NCI-H2107 treated with DMSO at 0.1 percent for 48 hours (cell line): ENCODE measurements at regions not wholly inside any gene's neighbourhood (a gene's known extent, or its start where the extent isn't known, plus 50 kb on each side); places are given as distances from the start of the nearest gene placed in this dataset.
"Not testable (repeated sequence)": the region's sequence is repeated elsewhere in the genome, so short reads cannot be mapped to it uniquely, and the experiment has no call there.

ENCODE experiments used
- DNase-seq: peaks from one replicate; lab custom pipeline; 2025; ENCODE audit not compliant: unreplicated experiment; lab: John Stamatoyannopoulos, UW

DNA sequence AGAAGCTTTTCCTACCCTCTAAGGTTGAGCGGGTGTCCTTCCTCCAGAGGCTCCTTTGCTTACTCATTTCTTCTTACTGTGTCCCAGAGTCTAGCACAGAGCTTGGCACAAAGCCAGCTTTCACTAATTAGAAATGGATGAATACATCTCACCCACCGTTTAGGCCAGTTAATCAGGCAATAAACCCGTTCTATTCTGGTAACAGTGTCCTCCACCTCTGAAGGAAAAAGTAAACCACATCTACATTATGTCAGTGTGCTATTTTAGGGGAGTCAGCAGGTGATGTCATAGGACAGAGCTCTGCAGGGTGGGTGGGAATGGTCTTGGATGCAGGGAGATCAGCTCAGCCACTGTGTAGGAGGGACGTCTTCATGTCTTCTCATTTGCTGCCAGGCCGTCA lies 109.2 kb downstream of the OSTF1 start:
- DNase-seq = no peak

DNA sequence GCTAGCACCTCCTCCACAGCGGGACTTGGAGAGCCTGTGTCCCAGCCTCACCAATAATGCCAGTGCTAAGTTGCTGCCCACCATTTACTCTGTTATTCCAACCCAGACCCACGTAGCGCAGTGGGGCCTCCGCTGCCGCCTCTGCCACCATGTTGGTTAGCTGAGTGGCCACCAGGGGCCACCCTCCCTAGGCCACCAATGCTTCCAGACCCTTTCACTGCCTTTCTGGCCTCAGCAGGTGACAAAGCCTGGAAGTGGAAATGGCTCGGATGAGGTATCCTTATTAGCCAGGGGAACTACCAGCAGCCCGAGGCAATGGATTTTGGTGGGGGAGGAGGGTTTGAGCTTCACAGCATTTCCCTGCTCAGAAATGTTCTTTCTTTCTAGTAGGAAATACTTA lies 110.1 kb downstream of the OSTF1 start:
- no peak for DNase-seq

DNA sequence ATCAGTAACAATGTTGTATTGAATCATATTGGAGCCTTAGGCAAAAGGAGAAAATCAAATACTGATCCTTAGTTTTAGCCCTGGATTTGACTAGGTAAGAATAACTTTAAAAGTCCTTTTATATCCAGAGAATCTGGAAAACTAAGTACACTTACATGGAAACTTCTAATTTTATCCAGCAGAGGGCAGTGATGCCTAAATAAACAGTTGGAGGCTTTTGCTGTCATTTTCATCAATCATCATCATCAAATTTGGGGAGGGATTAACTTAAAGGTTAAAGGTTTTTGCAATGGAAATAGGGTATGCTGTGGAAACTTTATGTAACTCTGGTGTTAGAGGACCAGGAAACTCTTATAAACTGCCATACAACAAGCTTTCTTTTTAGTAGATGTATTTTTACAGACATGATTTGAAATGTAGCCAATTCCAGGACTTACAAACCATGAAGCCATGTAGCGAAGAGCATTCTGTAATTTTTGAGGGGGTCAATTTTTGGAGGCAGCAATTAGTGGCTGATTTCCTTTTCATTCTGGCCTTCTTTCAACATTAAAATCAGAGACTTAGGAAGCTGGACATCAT lies 112.7 kb downstream of the OSTF1 start:
- no peak for DNase-seq

DNA sequence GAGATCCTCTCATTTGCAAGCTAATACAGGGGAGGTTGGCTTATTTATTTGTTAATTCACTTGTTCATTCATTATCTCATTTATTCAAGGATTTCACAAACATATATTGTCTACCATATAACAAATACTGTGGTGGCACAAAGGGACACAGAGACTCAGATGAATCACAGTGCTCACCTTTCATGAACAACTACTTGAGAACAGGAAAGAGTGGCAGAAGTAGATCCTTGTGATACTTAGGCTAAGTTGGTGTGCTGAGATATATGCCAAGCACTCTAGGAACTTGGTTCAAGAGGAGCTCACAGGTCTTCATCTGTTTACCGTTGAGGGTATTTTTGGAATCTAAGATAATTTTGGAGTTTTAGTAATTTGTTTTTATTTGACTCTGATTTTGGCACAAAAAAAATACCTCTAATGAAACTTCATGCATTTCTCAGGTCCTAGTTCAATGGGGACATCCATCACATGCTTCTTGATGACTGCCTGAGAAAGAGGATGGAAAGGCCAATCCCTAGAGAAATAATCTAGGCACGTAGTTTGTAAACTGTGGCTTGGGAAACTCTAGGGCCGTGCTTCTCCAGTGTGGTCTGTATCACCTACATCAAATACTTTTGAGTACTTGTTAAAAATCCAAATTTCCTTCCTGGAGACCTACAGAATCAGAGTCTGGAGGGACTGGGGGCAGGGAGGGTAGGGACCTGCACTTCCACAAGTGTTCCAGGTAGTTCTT lies 113.3 kb downstream of the OSTF1 start:
- DNase-seq = no peak

DNA sequence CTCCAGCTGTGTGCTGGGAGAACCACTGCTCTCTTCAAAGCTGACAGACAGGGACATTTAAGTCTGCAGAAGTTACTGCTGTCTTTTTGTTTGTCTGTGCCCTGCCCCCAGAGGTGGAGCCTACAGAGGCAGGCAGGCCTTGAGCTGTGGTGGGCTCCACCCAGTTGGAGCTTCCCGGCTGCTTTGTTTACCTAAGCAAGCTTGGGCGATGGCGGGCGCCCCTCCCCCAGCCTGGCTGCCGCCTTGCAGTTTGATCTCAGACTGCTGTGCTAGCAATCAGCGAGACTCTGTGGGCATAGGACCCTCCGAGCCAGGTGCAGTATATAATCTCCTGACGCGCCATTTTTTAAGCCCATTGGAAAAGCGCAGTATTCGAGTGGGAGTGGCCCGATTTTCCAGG lies 119.7 kb downstream of the OSTF1 start:
- not testable (repeated sequence) for DNase-seq

DNA sequence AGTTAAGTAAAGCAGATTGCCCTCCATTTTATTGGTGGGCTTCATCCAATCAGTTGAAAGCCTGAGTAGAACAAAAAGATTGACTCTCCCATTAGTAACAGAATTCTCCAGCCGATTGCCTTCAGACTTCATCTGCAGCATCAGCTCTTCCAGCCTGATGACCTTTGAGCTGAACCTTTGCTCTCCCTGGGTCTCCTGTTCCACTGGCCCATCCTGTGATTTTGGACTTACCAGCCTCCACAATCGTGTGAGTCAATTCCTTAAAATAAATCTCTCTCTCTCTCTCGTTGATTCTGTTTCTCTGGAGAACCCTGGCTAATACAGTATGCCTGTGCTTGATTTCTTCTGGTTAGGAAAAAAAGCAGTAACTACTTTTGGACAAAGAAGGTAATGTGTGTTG lies 121.9 kb downstream of the OSTF1 start:
- no peak for DNase-seq

DNA sequence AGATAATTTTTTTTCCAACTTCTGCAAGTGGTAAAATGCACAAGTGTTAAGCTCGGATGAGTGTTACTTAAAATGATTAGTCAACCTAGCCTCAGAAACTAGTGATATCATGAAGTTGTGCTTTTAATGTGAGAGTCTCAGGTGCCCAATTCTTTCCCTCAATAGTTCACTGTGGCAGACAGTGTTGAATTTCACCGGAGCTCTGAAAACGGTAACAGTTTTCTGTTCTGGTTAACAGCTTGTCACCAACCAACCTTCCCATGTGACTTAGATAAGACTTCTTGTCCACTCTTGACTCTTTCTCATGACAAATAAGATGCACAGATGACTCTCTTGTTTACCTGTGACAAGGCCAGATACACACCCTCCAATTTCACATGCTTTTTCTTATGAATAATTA lies 125.5 kb downstream of the OSTF1 start:
- DNase-seq = no peak

DNA sequence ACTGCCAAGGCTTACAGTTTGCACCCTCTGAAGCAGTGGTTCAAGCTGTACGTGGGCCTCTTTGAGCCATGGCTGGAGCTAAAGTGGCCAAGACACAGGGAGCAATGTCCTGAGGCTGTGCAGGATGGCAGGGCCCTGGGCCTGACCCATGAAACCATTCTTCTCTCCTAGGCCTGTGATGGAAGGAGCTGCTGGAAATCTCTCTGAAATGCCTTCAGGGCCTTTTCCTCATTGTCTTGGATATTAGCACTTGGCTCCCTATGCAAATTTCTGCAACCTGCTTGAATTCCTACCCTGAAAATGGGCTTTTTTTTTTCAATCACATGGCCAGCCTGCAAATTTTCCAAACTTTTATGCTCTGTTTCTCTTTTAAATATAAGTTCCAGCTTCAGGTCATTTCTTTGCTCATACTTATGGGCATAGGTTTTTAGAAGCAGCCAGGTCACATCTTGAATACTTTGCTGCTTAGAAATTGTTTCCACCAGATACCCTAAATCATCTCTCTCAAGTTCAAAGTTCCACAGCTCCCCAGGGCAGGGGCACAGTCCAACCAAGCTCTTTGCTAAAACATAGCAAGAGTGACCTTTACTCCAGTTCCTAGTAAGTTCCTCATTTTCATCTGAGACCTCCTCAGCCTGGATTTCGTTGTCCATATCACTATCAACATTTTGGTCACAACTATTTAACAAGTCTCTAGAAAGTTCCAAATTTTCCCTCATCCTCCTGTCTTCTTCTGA lies 138.3 kb downstream of the OSTF1 start:
- DNase-seq = no peak

DNA sequence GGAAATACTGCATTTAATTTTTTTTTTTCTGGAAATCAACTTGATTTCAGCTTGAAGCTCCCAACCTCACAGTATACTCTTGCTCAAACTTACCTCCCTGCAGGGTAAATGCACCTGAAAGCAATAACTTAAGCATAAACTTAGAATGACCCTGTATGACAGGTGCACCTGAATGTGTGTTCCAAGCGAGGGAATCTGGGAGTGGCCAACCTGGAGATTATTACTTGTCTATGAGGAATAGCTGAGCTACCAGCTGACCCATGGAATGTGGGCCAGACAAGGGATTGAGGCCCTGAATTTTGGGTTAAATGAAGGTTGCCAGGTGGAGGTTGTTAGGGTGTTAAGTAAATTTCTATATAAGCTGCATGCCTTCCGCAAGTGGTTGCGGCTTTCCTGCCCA lies 140.6 kb downstream of the OSTF1 start:
- no peak for DNase-seq

DNA sequence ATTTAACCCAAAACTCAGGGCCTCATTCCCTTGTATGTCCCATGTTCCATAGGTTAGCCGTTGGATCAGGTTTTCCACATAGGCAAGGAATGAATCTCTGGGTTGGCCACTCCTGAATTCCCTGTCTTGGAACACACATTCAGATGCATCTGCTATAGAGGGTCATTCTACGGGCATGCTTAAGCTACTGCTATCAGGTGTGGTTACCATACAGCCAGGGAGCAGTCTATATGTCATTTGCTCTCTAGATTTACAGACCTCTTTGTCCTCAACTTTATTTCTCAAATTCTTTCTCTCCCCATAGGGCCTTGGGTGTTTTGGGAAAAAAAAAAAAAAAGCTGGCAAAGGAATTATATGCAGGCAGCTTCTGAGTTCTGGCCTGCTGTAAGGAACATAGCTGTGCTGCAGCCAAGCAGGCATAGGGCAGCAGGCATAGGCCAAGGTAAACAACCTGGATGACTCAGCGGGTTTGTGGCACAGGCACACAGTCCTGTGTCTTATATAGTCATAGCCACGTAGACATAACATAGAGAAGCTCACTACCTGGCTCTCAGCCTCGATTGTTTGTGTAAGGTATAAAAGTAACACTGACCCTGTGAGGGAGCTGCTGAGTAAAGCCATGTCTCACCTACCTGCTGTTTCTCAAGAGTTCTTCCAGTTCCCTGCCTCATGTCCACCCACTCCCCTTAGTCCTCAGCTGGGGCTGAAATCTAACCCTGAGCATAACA lies 141.5 kb downstream of the OSTF1 start:
- no peak for DNase-seq

DNA sequence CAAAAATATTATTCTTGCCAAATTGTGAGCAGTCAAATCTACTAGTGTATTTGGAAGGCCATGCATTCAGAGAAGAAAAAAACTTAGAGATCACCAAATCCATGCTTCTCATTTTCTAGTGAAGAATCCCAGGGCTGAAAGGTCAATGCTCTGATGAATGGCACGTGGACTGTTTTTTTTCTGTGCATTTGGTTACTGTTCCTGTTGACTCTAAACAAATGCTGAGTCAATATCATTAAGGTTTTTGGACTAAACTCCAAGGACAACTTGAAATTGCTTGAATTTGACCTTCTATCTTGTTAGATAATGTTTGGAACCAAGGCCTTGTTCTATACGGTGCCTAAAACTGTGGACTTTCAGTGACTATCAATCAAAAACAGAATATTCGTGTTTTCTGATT lies 142.2 kb downstream of the OSTF1 start:
- DNase-seq = no peak

DNA sequence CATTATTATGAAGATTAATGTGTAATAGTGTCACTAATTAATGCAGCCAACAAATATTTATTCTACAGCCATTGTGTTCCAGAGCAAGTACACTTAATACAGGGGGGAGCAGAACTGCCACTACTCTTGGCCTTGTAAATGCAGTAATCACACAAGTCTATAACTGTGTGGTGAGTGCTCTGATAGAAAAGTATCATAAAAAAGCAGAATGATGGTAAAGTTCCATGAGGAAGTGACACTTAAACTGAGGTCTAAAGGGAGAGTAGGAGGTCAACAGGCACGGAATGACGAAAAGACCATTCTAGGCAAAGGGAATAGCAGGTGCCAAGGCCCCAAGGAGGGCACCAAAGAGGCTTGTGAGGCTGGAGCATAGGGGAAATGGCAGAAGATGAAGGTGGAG lies 142.9 kb downstream of the OSTF1 start:
- DNase-seq = no peak

DNA sequence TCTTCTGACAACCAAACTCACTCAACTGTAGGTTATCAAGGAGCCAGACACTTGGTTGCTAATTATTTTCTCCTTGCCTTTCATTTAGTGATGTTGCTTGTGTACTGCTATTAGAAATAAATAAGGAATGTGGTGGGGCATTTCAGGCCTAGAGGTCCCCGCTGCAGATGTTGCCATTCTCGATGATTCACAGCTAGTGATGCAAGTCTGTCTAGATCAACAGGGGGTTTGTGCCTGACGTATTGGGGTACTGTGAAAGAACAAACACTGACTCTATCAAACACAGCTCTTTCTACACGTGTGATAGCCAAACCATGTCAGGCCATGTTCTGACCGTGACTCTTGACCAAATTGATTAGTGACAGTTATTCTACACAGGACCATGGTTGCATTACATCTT lies 144.7 kb downstream of the OSTF1 start:
- no peak for DNase-seq

DNA sequence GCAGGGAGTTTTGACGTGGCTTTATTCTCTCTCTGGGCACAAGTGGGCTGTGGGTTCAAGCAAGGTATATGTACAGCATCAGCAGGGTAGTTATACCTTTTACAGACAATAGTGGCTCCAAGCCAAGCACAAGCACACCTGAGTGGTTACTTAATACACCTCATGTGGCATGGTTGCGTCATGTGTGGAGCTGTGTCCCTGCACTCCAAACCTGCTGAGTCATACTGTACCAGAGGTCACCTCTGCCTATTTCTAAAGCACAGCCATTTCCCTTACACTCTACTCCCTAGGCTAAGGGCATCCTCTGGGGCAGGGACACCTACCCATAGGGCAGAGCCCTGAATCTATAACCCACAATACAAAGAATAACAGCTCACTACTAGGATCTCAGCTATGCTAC lies 147.3 kb downstream of the OSTF1 start:
- no peak for DNase-seq

DNA sequence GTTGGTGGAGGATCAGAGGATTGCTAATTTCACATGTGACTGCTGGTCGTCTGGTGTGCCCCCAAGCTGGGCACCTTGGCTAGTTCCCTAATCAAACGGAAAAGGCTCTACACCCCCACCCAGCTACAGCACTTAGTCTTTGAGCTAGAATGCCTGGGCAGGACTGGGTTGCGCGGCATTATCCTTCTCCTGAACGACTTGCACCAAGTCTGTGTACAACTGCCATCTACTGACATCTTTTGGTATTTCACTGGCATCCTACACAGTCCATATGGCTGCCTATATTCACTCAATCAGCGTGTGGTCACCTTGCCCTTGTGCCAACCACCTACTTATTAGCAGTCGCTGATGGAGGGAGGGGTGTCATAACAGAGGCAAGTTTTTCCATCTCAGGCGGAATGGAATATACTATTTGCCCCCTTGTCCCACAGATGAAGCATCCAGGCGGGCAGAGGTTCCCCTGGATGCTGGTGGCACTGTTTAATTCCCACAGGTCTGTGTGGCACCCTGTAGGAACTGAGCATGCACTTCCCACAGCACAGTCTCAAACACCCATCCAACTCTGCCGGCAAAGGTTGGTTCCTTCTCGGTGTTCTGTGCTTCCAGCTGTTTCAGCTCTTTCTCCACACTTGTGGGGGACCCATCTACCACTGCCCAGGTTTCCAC lies 150.1 kb downstream of the OSTF1 start:
- no peak for DNase-seq

DNA sequence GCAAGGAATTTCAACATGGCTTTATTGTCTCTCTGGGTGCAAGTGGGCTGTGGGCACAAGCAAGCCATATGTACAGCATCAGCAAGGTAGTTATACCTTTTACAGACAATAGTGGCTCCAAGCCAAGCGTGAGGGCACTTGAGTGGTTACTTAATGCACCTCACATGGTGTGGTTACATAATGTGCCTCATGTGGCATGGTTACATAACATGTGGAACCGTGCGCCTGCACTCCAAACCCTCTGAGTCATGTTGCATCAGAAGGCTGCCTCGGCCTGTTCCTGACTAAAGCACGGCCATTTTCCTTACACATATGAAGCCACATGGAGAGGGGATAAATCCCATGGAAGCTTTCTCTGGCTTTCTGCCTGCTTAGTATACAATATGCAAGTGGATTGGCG lies 150.9 kb downstream of the OSTF1 start:
- DNase-seq = peak; percentile 1

DNA sequence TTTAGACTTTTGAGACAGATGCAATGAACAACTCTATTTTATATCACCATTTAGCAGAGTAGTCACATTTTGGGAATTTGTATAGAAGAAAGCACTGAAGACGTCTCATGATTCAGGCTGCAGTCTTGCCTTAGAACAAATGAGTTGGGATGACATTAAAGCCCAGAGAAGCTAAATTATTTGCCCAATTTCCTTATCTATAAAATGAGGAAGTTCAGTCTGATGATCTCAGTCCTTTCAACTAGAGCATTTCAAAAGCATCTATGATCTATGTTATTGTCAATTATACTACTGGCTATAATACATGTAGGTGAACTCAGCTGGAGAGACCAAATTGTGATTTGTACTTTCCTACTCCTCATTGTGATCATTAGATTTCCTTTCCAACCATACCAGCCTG lies 154.1 kb downstream of the OSTF1 start:
- no peak for DNase-seq

DNA sequence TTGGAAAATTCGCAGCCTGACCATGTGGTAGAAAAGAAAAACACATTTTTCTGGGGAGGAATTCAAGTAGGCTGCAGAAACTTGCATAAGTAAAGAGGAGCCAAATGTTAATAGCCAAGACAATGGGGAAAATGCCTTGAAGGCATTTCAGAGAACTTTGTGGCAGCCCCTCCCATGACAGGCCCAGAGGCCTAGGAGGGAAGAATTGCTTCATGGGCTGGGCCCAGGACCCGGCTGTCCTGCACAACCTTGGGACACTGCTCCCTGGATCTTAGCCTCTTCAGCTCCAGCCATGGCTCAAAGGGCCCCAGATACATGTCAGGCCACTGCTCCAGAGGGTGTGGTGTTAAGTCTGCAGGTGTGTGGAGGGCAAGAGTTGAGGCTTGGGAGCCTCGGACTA lies 158.6 kb downstream of the OSTF1 start:
- no peak for DNase-seq

DNA sequence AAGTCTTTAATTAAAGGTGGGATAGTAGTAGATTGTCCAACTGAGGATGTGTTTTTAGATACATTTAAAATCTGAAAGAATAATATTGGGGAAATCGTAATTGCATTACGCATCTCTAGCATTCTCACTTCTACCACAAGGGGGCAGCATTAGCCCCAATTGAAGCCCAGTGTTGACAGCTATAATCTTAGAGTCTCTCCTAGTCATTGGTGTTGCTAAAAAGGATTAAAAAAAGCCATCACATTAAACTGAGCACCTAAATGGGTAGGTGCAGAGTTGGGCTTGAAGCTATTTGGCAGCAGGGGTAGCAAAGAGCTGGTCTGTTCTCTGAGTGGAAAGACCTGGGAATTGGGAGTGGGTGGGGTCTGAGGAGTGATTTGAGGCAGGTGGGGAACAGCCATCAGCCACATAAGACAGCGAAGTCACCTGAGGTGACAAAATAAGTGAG lies 177.2 kb downstream of the OSTF1 start:
- peak; percentile 5 for DNase-seq

DNA sequence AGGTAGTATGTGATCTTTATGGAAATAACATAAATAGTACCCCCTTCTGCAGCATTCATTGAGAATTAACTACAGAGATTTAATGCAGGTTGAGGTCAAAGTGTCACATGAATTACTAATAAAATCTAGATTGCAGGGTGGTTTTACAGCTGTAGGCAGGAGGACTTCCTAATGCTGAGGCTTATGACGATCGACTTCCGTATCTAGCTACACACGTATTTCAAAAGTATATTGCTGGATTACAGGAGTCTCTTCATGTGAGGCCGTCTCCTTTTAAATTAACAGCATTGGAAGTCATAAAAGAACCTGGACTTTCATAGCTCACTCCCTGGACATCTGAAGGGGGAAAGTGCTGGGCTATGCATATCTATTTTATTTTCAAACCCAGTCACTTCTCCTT lies 180.9 kb downstream of the OSTF1 start:
- DNase-seq = no peak

DNA sequence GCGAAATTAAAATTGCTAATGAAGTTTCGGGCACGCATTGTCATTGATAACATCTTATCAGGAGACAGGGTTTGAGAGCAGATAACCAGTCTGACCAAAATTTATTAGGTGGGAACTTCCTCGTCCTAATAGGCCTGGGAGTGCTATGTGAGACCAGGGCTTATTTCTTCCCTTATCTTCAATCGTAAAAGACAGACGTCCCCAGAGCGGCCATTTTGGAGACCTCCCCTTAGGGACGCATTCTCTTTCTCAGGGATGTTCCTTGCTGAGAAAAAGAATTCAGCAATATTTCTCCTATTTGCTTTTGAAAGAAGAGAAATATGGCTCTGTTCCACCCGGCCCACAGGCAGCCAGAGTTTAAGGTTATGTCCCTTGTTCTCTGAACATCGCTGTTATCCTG lies 184.7 kb downstream of the OSTF1 start:
- DNase-seq = not testable (repeated sequence)
